RKO (cell line): ENCODE measurements at regions not wholly inside any gene's neighbourhood (a gene's known extent, or its start where the extent isn't known, plus 50 kb on each side); places are given as distances from the start of the nearest gene placed in this dataset.

Experiments
- DNase-seq: peaks from one replicate; pipeline ENCODE4 v3.0.0-alpha.2; 2016; ENCODE audit warnings: low spot score

- no peak for DNase-seq
These were observed 453.5 kb downstream of the MTRR start for GRCh38 chr5:8322484-8322883.

GRCh38 chr5:8327016-8327415 is 458.1 kb downstream of the MTRR start:
- no peak for DNase-seq

- DNase-seq, result peak; percentile 76
These were observed 460.8 kb downstream of the MTRR start for GRCh38 chr5:8329773-8330172.

GRCh38 chr5:8332666-8333445 is 463.9 kb downstream of the MTRR start:
- no peak for DNase-seq

GRCh38 chr5:8333485-8333884 is 464.5 kb downstream of the MTRR start:
- DNase-seq, result no peak

GRCh38 chr5:8333977-8334376 is 465.0 kb downstream of the MTRR start:
- no peak for DNase-seq

GRCh38 chr5:8340261-8340660 is 471.3 kb downstream of the MTRR start:
- no peak for DNase-seq

GRCh38 chr5:8340739-8341344 is 471.9 kb downstream of the MTRR start:
- peak; percentile 33 for DNase-seq

GRCh38 chr5:8341406-8341805 is 472.5 kb downstream of the MTRR start:
- DNase-seq, result no peak

- no peak for DNase-seq
These were observed 479.0 kb downstream of the MTRR start for GRCh38 chr5:8347984-8348383.

GRCh38 chr5:8349855-8350254 is 480.9 kb downstream of the MTRR start:
- no peak for DNase-seq

- DNase-seq, result no peak
These were observed 481.8 kb downstream of the MTRR start for GRCh38 chr5:8350644-8351339.

GRCh38 chr5:8355981-8356380 is 487.0 kb downstream of the MTRR start:
- no peak for DNase-seq

GRCh38 chr5:8360012-8360411 is 491.1 kb downstream of the MTRR start:
- no peak for DNase-seq

- no peak for DNase-seq
These were observed 493.5 kb downstream of the MTRR start for GRCh38 chr5:8362495-8362894.

GRCh38 chr5:8363138-8363537 is 494.2 kb downstream of the MTRR start:
- peak; percentile 76 for DNase-seq

GRCh38 chr5:8366266-8366665 is 497.3 kb downstream of the MTRR start:
- no peak for DNase-seq

- DNase-seq, result no peak
These were observed 507.5 kb downstream of the MTRR start for GRCh38 chr5:8376478-8376877.

- no peak for DNase-seq
These were observed 513.0 kb downstream of the MTRR start for GRCh38 chr5:8381972-8382371.

- no peak for DNase-seq
These were observed 513.5 kb downstream of the MTRR start for GRCh38 chr5:8382456-8382855.

GRCh38 chr5:8383616-8384015 is 514.7 kb downstream of the MTRR start:
- no peak for DNase-seq

GRCh38 chr5:8386719-8387288 is 517.9 kb downstream of the MTRR start:
- no peak for DNase-seq

- DNase-seq, result no peak
These were observed 523.0 kb downstream of the MTRR start for GRCh38 chr5:8391911-8392310.
